Stimulated activated CD4-positive, alpha-beta T cell treated with anti-CD3 and anti-CD28 coated beads, Interleukin-12 subunit alpha, Interleukin-12 subunit beta, amount 100 ng/mL, for 24 hours (primary cell): ENCODE measurements at regions not wholly inside any gene's neighbourhood (a gene's known extent, or its start where the extent isn't known, plus 50 kb on each side); places are given as distances from the start of the nearest gene placed in this dataset.

Experiments used
- DNase-seq, 2 experiments: peaks; one replicate each; pipeline ENCODE4 v3.0.0-alpha.2; 2020; ENCODE audit warnings: low read depth in 2 of 2

DNA sequence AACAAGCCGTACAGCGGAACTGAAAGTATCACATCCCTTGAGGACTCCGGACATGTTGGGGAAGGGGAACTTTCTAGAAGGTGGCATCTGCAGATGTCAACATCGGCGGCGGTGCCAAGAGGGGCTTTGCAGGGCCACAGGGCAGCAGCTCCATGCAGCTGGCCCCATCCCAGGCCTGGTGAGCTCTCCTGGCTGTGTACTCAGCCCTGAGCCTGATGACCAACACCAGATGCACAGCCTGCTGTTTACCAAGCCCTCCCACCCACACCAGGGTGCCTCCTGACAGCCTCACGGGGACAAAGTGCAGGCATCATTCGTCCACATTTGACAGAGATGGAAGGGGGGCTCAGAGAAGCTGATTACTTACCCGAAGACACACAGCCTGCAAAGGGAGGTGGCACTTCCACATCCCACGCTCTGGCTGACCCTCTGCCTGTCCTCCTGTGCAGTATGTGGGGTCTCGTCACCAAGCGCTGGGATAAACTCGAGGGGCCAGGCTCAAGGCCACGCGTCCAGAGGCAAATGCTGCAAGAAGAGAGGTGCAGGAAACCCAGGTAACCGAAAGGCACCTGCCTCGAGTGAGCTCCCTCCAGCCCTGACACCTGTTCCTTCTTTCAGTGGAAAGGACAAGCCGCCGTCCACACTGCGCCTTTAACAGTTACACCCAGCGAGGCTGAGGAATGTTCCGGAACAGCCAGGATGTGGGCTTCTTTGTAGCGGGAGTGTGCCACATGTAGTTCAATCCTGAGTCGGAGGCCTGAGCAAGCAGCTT lies 69.0 kb upstream of the ASAP2 start:
- no peak for DNase-seq

DNA sequence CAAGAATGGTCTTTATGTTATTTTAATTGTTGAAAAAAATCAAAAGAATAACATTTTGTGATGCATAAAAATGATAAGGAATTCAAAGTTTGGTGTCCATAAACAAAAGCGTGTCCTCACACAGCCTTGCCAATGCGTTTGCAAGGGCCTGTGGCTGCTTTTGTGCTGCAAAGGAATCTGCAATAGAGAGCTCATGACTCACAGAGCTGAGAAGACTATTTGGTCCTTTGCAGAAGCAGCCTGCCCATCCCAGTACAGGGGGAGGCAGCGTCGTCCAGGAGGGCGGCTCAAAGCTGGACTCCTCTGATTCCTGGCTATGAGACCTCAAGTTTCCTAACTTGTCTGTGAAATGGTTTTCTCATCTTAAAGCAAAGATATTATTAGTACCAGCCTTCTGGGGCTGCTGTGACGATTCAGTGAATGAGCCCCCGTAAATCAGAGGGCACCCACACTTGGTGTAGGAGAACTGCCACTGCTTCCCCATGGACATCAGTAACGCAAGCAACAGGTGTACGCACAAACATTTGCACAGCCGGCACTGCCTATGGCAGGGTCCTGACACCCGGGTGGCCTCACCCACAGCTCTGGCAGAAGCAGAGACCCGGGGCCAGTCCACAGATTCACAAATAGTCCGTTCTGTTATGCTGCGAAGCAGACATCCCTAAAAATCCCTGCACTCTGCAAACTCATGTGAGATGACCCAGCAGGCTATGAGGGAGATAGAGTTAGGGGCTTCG lies 70.6 kb upstream of the ASAP2 start:
- DNase-seq = no peak

DNA sequence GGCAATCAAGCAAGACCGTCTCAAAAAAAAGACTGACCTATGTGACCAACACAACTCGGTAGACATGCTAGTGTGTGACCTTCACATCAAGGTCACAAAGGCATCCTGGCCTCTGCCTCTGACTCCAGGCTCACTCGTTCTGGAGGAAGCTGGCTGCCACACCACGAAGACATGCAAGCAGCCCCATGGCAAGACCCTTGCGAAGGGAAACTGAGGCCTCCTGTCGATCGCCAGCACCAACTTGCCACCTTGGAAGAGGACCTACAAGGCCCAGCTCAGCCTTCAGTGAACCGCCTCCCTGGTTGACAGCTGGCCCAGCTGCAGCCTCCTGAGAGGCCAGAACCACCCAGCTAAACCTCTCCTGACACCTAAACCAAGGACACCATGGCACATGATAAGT lies 79.3 kb upstream of the ASAP2 start:
- no peak for DNase-seq

DNA sequence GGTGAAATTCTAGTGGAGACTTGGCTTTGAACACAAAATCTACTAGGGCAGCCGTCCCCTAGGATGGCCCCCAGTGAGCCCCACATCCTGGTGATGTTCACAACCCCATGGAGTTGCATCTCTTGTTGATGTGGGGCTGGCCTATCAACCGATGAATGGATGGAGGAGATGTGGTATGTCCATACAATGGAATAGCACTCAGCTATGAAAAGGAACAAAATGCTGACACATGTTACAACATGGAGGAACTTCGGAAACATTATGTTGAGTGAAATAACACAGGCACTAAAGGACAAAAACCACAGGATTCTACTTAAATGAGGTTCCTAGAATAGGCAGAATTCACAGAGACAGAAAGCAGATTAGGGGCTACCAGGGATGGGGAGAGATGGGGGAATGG lies 80.1 kb upstream of the ASAP2 start:
- no peak for DNase-seq

DNA sequence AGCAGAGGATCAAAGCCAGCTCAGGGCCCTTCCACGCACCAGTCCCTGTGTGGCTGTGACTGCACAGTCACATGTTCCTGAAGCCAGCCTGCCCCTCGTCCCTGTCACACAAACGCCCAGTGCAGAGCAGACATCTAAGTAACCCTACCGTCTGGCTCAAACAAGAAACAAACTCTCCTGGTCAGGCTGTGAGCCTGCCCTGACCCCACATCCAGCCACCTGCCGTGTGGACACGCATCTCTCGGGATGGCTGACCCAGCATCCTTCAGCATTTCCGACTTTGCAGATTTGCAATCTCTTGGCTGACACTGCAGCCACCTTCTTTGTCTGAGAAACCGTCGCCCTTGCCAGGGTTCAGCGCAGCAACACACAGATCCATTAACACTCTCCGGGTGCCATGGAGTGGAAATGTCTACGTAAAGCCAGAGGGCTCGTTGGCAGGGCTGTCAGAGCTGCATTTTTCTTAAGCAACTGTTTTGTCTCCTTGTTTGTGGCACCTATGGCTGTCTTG lies 82.3 kb upstream of the ASAP2 start:
- no peak for DNase-seq

DNA sequence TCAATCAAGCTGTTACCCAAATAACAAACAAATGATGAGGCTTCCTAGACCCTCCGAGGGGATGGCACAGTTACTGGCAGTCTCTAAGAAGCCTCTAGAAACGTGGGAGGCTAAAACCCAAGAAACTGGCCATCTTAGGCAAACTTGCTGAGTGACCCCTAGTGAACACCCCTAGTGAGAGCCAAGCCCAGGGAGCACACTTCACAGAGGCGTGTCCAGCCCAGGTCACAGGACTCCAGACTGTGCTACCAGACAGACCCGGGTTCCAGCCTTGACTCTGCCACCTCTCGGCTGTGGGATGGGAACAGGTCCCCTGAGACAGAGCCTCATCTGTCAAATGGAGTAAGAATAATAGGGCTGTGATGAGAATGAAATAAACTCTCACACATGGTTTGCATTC lies 83.5 kb upstream of the ASAP2 start:
- no peak for DNase-seq

DNA sequence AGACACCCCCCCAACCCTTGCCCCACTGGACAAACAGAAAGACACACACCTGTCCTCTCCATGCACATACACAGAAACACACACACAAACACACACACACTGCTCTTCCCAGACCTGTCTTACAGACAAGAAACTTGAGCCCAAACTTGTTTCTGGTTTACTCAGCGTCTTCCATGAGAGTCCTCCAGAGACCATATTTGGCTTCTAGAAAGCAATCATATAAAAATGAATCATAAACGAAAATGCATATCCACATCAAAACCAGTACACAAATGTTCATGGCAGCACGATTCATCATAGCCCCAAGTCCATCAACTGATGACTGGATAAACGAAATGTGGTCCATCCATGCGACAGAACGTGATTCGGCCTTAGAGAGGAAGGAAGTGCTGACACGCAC lies 84.2 kb upstream of the ASAP2 start:
- DNase-seq = no peak

DNA sequence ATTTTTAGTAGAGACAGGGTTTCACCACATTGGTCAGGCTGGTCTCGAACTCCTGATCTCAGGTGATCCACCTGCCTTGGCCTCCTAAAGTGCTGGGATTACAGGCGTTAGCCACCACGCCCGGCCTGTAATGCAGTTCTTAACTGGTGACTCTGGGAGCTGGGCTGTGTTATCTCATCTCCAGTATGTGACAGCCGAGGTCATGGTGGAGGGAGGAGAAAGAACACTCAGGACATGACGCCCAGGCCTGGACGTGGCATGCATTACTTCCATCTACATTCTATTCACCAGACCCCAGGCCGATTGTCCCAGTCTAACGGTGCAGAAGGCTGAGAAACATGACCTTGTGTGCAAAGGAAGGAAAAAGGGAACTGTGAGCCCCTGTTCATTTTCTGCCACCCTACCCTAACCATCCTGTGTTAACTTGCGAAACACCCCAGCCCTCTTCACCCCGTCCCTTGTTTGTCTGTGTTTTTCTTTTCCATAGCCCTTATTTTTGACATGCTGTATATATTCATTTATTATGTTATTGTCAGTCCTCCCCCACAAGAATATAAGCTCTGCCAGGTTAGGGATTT lies 88.1 kb upstream of the ASAP2 start:
- no peak for DNase-seq

DNA sequence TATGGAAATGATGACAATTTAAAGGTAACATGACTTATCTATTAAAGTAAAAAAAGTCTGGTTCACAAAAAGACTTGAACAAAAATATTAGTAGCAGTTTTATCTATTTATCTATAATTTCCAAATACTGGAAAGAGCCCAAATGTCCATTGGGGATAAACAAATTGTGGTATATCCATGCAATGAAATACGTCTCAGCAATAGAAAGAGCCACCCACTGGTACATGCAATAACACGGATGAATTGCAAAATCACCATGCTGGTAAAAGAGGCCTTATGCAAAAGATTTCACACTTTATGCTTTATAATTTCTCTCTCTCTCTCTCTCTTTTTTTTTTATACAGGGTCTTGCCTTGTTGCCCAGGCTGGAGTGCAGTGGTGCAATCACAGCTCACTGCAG lies 91.4 kb upstream of the ASAP2 start:
- no peak for DNase-seq

DNA sequence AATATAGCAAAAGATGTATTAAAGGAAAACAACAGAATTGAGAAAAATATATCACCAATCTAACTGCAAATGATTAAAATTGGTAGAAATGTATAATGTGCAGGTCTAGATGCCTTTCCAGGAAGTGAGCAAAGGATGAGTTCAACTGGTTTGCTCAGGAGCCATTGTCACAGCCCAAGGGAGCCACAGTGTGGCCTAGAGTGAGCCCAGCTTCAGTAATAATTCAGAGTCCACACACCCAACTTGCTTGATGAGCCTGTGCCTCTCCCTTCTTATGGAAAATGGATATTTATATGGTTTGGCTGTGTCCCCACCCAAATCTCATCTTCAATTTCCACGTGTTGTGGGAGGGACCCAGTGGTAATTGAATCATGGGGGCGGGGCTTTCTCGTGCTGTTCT lies 92.2 kb upstream of the ASAP2 start:
- no peak for DNase-seq

DNA sequence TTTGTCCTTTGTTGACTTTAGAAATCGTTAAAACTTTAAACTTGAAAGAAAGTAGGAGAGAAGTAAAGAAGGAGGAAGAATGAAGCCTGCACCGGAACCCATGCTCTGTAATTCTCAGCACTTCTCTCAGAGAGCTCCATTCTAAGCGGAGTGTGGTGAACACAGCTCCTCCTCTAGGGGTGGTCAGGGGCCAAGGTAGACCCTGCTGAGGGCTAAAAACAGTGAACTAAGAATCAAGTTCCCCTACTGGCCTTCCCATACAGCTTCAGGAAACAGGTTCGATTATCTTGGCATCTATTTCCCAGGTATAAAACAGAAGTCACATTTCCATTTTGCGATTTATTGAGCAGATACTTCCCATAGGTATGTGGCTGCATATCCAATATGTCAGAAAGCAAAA lies 92.7 kb upstream of the ASAP2 start:
- DNase-seq = no peak

DNA sequence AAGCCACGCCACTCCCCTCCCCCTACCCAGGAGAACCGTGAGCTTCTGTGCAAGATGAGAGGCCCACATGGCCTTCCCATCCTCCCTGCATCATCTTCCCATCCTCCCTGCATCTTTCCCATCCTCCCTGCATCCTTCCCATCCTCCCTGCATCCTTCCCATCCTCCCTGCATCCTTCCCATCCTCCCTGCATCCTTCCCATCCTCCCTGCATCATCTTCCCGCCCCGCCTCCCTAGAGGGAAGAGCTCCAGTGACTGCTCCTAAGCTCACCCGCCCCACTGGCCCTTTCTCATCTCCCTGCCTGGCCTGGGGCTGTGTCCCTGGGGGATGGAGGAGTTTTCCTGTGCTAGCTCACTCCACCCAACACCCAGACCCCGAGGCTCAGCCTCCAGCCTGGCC lies 93.3 kb upstream of the ASAP2 start:
- no peak for DNase-seq

DNA sequence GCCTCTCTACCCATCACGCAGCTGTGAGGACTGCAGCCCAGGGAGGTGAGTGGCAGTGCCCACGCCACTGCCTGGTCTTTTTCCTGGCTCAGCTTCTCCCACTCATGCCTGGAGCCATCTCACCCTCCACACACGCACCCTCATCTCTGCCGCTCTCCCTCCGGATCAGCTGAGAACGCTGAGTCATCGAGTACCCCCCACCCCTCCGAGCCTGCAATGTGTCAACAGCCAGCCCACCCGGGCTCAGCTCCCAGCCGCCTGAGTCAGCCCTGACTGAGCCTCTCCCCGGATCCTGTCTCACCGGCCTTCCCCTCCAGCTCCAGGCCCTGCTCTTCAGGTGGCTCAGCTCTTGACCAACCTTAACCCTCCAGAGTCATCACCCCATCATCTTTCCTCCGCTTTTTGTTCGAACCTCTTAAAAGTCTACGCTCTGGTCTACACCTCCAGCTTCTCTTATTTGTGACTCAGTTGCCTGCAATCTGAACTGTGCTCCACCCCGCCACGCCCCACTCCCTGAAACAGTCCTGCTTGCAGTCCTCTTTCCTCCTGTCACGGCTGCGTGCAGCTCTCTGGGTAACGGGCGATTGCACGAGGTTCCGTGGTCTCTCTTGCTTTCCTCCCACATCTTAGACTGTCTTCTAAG lies 94.4 kb upstream of the ASAP2 start:
- no peak for DNase-seq

DNA sequence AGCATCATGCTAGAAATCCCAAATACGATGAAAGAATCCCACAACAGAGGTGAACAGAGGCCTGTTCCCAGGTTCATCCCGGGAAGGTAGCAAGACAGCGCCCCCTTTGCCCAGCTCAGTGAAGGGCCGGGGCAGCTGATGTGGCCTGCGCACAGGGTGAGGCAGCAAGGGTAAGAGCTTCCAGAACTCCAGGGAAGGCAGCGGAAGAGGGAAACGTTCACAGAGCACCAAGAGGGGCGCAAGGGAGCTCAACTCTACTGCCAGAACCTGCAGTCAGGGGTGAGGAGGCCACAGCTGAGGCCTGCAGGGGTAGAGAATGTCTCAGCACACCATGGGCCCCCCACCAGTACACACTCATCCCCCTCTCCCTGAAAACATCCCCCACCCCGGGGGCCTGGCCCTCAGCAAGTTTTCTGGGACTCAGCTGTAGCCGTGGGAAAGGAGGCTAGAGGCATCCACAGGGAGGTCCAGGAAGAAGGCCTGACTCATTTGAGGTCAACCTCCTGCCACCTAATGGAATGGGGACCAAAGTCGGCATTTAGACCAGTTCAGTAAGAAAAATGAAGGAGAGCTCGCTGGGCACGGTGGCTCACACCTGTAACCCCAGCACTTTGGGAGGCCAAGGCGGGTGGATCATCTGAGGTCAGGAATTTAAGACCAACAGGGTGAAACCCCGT lies 95.6 kb upstream of the ASAP2 start:
- no peak for DNase-seq

DNA sequence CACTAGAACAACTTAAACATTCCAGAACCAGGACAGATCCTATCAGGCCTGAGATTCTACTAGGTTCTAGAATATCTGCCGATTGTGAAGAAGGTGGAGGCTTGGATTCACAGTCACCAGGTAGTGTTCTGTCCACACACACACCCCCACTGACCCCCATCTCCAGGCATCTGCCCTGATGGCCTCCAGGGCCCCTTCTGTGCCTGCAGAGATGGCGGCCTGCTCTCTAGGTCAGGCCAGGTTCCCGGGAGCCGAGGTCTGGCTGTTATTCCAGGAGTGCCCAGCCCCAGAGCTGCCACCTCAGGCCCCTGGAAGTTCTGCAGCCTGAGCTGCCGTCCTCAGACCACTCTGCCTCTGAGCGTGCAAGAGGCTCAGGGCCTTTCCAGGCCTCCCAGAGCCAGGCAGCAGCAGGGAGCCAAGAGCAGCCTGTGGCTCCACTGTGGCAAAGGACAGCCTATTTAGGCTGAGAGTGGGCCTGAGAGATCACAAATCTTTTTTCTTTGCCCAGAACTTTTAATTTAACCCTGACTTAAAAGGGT lies 96.2 kb upstream of the ASAP2 start:
- DNase-seq = no peak

DNA sequence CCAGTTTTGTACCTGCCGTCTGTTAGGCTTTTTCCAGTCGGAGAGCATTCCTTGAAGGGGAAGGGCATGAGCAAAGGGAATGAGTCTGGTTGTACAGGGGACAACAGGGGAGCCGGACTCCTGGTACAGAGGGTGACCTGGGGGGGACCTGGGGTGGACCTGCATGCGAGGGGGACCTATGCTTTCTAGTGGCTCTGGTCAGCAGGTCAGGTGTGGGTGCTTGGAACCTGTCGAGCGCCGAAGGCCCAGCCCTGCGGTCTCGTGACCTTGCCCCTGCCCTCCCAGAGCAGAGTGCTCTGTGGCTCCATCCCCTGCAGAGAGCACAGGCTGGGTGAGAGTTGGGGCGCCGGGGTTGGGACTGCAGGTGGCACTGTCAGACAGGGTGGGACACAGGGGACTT lies 96.7 kb upstream of the ASAP2 start:
- no peak for DNase-seq

DNA sequence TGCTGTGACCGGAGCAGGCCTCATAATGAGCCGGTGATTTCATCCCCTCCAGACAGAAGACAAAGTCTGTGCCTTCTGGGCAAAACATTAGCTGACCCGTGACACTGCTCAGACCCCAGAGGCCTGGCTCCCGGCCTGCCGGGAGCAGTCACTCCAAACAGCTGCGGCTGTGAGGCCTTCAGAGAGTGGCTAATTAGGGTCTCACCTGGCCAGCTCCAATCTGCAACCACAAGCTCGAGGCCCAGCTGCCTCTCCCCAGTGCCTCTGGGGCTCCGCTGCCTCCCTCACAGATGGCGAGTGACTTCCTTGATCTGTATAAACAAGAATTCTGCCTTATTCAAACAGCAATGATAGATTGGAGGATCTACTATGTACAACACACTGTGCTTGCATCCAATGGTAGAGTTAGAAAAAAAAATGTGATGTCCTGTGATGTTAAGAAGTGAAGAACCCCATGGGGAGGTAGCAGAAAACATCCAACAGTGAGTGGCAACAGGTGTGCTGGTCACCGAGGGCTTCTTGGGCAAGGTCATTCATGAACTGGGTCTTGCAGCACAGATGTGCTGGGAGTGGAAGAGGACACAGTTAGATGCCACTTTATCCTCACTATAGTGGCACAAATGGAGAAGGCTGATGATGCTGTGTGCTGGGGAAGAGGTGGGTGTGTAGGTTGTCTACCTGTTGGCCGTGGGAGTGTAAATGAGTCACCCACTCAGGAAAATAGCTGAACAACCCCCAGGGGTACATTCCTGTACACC lies 98.2 kb upstream of the ASAP2 start:
- no peak for DNase-seq

DNA sequence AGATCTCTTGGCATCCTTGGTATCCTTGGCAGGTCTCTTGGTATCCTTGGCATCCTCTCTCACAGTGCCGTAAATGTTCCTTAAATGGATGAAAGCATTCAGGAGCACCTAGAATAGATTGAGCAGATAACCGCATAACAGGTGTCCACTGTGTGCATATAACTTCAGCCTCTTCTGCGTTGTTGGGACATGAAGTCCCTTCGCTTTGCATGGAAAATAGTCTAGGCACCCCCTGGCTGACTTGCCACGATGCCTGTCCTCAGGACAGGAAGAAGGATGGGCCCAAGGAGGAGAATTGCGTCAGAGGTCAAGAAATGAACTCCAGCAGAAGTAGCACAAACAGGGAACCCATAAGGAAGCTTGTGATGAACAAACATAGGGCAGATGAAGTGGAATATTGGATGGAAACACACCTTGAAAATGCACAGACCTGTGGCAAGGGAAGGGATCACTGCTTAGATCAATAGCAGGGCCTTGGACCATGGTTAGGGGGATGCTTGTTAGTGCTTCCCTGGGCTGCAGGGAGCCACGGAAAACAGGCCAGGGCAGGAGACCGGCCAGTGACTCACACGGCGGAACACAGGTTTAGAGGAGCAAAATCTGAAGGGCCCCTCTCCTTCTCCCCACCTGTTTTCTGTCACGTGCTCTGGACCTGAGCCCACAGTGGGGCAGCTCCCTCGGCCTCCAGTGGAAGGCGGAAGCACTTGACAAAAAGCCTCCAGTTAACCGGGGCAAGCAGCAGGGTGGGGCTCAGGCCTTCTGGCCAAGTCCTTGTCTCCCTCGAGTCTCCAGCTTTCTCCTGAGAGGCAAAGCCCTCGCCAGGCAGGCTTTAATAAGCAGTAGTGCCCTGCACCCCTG lies 99.2 kb upstream of the ASAP2 start:
- DNase-seq = no peak

DNA sequence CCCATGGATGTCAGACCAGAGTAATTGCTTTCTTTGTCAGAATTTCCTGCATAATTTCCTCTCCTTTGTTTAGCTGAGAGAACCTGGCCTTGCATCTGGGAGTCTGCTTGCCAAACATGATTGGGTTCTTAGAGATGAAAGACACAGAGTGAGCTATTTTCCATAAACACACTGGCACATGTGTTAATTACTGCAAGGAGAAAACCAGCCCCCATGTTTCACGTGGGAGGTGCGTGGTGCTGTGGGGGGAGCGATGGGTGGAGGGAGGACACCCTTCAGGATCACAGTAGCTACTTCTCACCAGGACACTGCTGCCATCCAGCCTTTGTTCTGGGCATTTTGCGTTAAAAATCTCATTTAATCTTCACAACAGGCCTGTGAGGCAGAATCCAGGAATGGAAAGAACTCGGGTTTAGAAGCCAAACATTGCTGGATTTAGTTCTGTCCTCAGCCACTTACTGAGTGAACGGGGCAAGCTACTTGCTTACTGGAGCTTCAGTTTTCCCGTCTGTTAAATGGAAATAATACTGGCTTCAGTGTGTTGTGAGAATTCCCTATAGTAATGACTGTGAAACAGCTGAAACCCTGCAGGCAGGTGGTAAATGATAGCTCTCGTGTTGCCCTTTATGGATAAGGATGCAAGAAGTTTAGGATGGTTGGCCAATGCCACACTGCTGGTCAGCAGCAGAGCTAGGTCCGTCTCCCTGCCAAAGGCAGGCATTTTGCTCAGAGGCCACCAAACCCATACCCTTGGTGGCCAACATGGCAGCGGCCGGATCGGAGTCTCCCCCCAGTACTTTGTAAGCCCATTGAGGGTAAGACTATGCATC lies 100.1 kb upstream of the ASAP2 start:
- DNase-seq = no peak
